HEK293 (cell line): ENCODE measurements at regions not wholly inside any gene's neighbourhood (a gene's known extent, or its start where the extent isn't known, plus 50 kb on each side); places are given as distances from the start of the nearest gene placed in this dataset.

Experiments used
- CTCF ChIA-PET: fragments of 350-600 bp; formaldehyde crosslinking; extraction: SDS; loops from one replicate; lab custom pipeline; 2021; ENCODE audit warnings: antibody characterized with exemption; lab: Yijun Ruan, JAX
- POLR2A ChIA-PET: fragments of 300-600 bp; formaldehyde crosslinking; extraction: SDS; loops from one replicate; lab custom pipeline; 2020; ENCODE audit warnings: antibody characterized with exemption, inconsistent platforms; lab: Yijun Ruan, JAX
- H3K27ac ChIP-seq: fragments of 200-500 bp; sonication (Bioruptor generic); 2 replicates; pipeline ENCODE4 v1.5.1; 2014; ENCODE audit warnings: low read depth, low read length, control low read depth, inconsistent platforms; ENCODE audit errors: extremely low read depth
- H3K36me3 ChIP-seq, 2 experiments: fragments of 200-500 bp in 1 of 2; sonication (Bioruptor generic) in 1 of 2; 1 replicate in 1 of 2; 2 replicates in 1 of 2; pipeline ENCODE4 v1.5.1; 2014 to 2017; ENCODE audit warnings: inconsistent platforms in 2 of 2, low read length in 2 of 2; ENCODE audit not compliant: control insufficient read depth in 2 of 2, insufficient read depth in 1 of 2
- H3K4me1 ChIP-seq: fragments of 200-500 bp; sonication (Bioruptor generic); 2 replicates; pipeline ENCODE4 v1.5.1; 2014; ENCODE audit warnings: mild to moderate bottlenecking, low read length, inconsistent platforms; ENCODE audit not compliant: control insufficient read depth, insufficient read depth
- H3K4me3 ChIP-seq: 2 replicates; pipeline ENCODE4 v1.5.1; 2011; ENCODE audit warnings: low read depth, mild to moderate bottlenecking, control low read depth, low read length, moderate library complexity
- H3K9me3 ChIP-seq: fragments of 200-500 bp; sonication (Bioruptor generic); 2 replicates; pipeline ENCODE4 v1.5.1; 2014; ENCODE audit warnings: low read depth, low read length, inconsistent platforms; ENCODE audit not compliant: control insufficient read depth, insufficient read depth
- AEBP2 ChIP-seq: fragments of 450-650 bp; formaldehyde crosslinking; IDR thresholded peaks from 2 replicates; pipeline ENCODE4 v1.5.1; 2016; ENCODE audit warnings: missing biosample characterization, missing genetic modification characterization, borderline replicate concordance
- BCL11B ChIP-seq: fragments of 450-650 bp; formaldehyde crosslinking; IDR thresholded peaks from 2 replicates; pipeline ENCODE4 v1.5.1; 2016; ENCODE audit warnings: low read depth, missing biosample characterization, missing genetic modification characterization
- CTCF ChIP-seq: fragments of 450-650 bp; formaldehyde crosslinking; IDR thresholded peaks from 2 replicates; pipeline ENCODE4 v1.5.1; 2016; ENCODE audit warnings: missing biosample characterization, missing genetic modification characterization
- GLI4 ChIP-seq: fragments of 450-650 bp; formaldehyde crosslinking; IDR thresholded peaks from 2 replicates; pipeline ENCODE4 v1.5.1; 2016; ENCODE audit warnings: missing biosample characterization, missing genetic modification characterization
- HOXC10 ChIP-seq: sonication (generic); formaldehyde crosslinking; IDR thresholded peaks from 2 replicates; pipeline ENCODE4 v1.8.1; 2023; ENCODE audit warnings: mild to moderate bottlenecking, missing genetic modification reagents
- KLF8 ChIP-seq: fragments of 450-650 bp; formaldehyde crosslinking; IDR thresholded peaks from 2 replicates; pipeline ENCODE4 v1.5.1; 2016; ENCODE audit warnings: missing biosample characterization, missing genetic modification characterization
- ZBTB20 ChIP-seq: fragments of 450-650 bp; formaldehyde crosslinking; IDR thresholded peaks from 2 replicates; pipeline ENCODE4 v1.5.1; 2016; ENCODE audit warnings: missing biosample characterization, missing genetic modification characterization
- ZEB2 ChIP-seq: fragments of 450-650 bp; formaldehyde crosslinking; IDR thresholded peaks from 2 replicates; pipeline ENCODE4 v1.5.1; 2016; ENCODE audit warnings: missing biosample characterization, missing genetic modification characterization
- ZNF155 ChIP-seq: fragments of 450-650 bp; formaldehyde crosslinking; IDR thresholded peaks from 2 replicates; pipeline ENCODE4 v1.5.1; 2016; ENCODE audit warnings: missing biosample characterization, missing genetic modification characterization
- ZNF202 ChIP-seq: fragments of 450-650 bp; formaldehyde crosslinking; IDR thresholded peaks from 2 replicates; pipeline ENCODE4 v1.5.1; 2016; ENCODE audit warnings: missing biosample characterization, missing genetic modification characterization, borderline replicate concordance
- ZNF221 ChIP-seq: fragments of 450-650 bp; formaldehyde crosslinking; IDR thresholded peaks from 2 replicates; pipeline ENCODE4 v1.5.1; 2017; ENCODE audit warnings: missing biosample characterization, missing genetic modification characterization, borderline replicate concordance
- ZNF24 ChIP-seq: fragments of 450-650 bp; formaldehyde crosslinking; IDR thresholded peaks from 2 replicates; pipeline ENCODE4 v1.5.1; 2016; ENCODE audit warnings: missing biosample characterization, missing genetic modification characterization
- ZNF248 ChIP-seq: fragments of 450-650 bp; formaldehyde crosslinking; IDR thresholded peaks from 2 replicates; pipeline ENCODE4 v1.5.1; 2017; ENCODE audit warnings: missing biosample characterization, missing genetic modification characterization
- ZNF280D ChIP-seq: fragments of 450-650 bp; formaldehyde crosslinking; IDR thresholded peaks from 2 replicates; pipeline ENCODE4 v1.5.1; 2016; ENCODE audit warnings: missing biosample characterization, missing genetic modification characterization
- ZNF292 ChIP-seq: fragments of 450-650 bp; formaldehyde crosslinking; IDR thresholded peaks from 2 replicates; pipeline ENCODE4 v1.5.1; 2016; ENCODE audit warnings: low read depth, missing biosample characterization, missing genetic modification characterization, borderline replicate concordance
- ZNF366 ChIP-seq: fragments of 450-650 bp; formaldehyde crosslinking; conservative IDR thresholded peaks from 2 replicates; pipeline ENCODE4 v1.5.1; 2016; ENCODE audit warnings: missing biosample characterization, missing genetic modification characterization
- ZNF48 ChIP-seq: fragments of 450-650 bp; formaldehyde crosslinking; IDR thresholded peaks from 2 replicates; pipeline ENCODE4 v1.5.1; 2016; ENCODE audit warnings: missing biosample characterization, missing genetic modification characterization
- ZNF521 ChIP-seq: fragments of 450-650 bp; formaldehyde crosslinking; IDR thresholded peaks from 2 replicates; pipeline ENCODE4 v1.5.1; 2017; ENCODE audit warnings: missing biosample characterization, mild to moderate bottlenecking, missing genetic modification characterization
- ZNF544 ChIP-seq: fragments of 450-650 bp; formaldehyde crosslinking; IDR thresholded peaks from 2 replicates; pipeline ENCODE4 v1.5.0; 2017; ENCODE audit warnings: missing biosample characterization, missing genetic modification characterization
- ZNF549 ChIP-seq: fragments of 450-650 bp; IDR thresholded peaks from 2 replicates; pipeline ENCODE4 v1.5.1; 2018; ENCODE audit warnings: missing biosample characterization, missing genetic modification characterization, mild to moderate bottlenecking, inconsistent platforms, moderate library complexity
- ZNF658 ChIP-seq: fragments of 450-650 bp; formaldehyde crosslinking; IDR thresholded peaks from 2 replicates; pipeline ENCODE4; 2016; ENCODE audit warnings: missing biosample characterization, missing genetic modification characterization
- ZNF677 ChIP-seq: fragments of 450-650 bp; IDR thresholded peaks from 2 replicates; pipeline ENCODE4 v1.5.0; 2018; ENCODE audit warnings: missing biosample characterization, mild to moderate bottlenecking, missing genetic modification characterization, moderate library complexity
- ZNF692 ChIP-seq: fragments of 450-650 bp; formaldehyde crosslinking; IDR thresholded peaks from 2 replicates; pipeline ENCODE4 v1.5.1; 2016; ENCODE audit warnings: missing biosample characterization, missing genetic modification characterization
- ZNF76 ChIP-seq: fragments of 450-650 bp; formaldehyde crosslinking; IDR thresholded peaks from 2 replicates; pipeline ENCODE4; 2016; ENCODE audit warnings: low read depth, missing biosample characterization, missing genetic modification characterization, borderline replicate concordance
- ZNF785 ChIP-seq: fragments of 450-650 bp; formaldehyde crosslinking; IDR thresholded peaks from 2 replicates; pipeline ENCODE4 v1.5.1; 2016; ENCODE audit warnings: missing biosample characterization, missing genetic modification characterization
- ZNF837 ChIP-seq: fragments of 450-650 bp; formaldehyde crosslinking; IDR thresholded peaks from 2 replicates; pipeline ENCODE4 v1.5.1; 2016; ENCODE audit warnings: missing biosample characterization, missing genetic modification characterization

GRCh38 chr14:53553221-53553620 is 400.1 kb upstream of the DDHD1 start:
- H3K36me3 ChIP-seq: no peaks in the 10 kb centered on the region
- ChIA-PET CTCF (interaction anchor here (0.5 to 1.2 kb wide), 3 partner anchors 15 to 794 kb away, joined by 3 read pairs; no protein-coding TSS in a partner anchor), POLR2A (no interaction called here)
- TF ChIP-seq ZNF658 (tag by site-specific recombination): no peak
- no peak for TF ChIP-seq GLI4 (tag by site-specific recombination)
- no peak for TF ChIP-seq CTCF (tag by site-specific recombination)
- TF ChIP-seq ZNF521: no peak
- no peak overlapping the region for H3K4me3 ChIP-seq
- H3K4me1 ChIP-seq: no peaks in the 10 kb centered on the region
- no peaks in the 10 kb centered on the region for H3K9me3 ChIP-seq
- H3K27ac ChIP-seq: no peak overlapping the region

- no peak for TF ChIP-seq ZNF549 (tag by site-specific recombination)
- no peak for TF ChIP-seq ZNF248
- no peak for TF ChIP-seq ZNF366 (tag by site-specific recombination)
- no peak for TF ChIP-seq ZBTB20 (tag by site-specific recombination)
- no peak for TF ChIP-seq ZNF76 (tag by site-specific recombination)
- TF ChIP-seq ZNF280D (tag by site-specific recombination): no peak
- no peak for TF ChIP-seq KLF8
- no peak for TF ChIP-seq ZNF292 (tag by site-specific recombination)
- TF ChIP-seq ZEB2: no peak
- no peak for TF ChIP-seq HOXC10 (CRISPR knock-in tag)
- no peak for TF ChIP-seq ZNF48 (tag by site-specific recombination)
- TF ChIP-seq ZNF155: no peak
- no peak for TF ChIP-seq ZNF221 (tag by site-specific recombination)
- no peak for TF ChIP-seq ZNF677 (tag by site-specific recombination)
- ChIA-PET CTCF (interaction anchor here (0.7 kb wide), 1 partner anchor 164 kb away, joined by 4 read pairs; no protein-coding TSS in a partner anchor), POLR2A (no interaction called here)
- Histone ChIP-seq H3K27ac (no peak overlapping the region), H3K36me3 (no peaks in the 10 kb centered on the region), H3K4me3 (no peak overlapping the region), H3K4me1 (no peaks in the 10 kb centered on the region), H3K9me3 (no peaks in the 10 kb centered on the region)
Measured at GRCh38 chr14:53551862-53552261, 398.7 kb upstream of the DDHD1 start.

- Histone ChIP-seq H3K36me3 (no peaks in the 10 kb centered on the region), H3K4me1 (no peaks in the 10 kb centered on the region), H3K4me3 (no peak overlapping the region), H3K27ac (no peak overlapping the region), H3K9me3 (no peaks in the 10 kb centered on the region)
- ChIA-PET POLR2A (no interaction called here), CTCF (interaction anchor here (0.9 kb wide), 1 partner anchor 13 kb away, joined by 3 read pairs; no protein-coding TSS in a partner anchor)
- TF ChIP-seq AEBP2 (tag by site-specific recombination): no peak
- no peak for TF ChIP-seq ZNF202 (tag by site-specific recombination)
- TF ChIP-seq ZNF248: no peak
- TF ChIP-seq ZNF692 (tag by site-specific recombination): no peak
- TF ChIP-seq ZNF785 (tag by site-specific recombination): no peak
- TF ChIP-seq ZNF544 (tag by site-specific recombination): no peak
- no peak for TF ChIP-seq ZNF837 (tag by site-specific recombination)
- no peak for TF ChIP-seq BCL11B (tag by site-specific recombination)
- TF ChIP-seq ZNF24 (tag by site-specific recombination): no peak
Measured at GRCh38 chr14:53550776-53551175, 397.7 kb upstream of the DDHD1 start.
